ENCODE measurements at regions not wholly inside any gene's neighbourhood (a gene's known extent, or its start where the extent isn't known, plus 50 kb on each side); places are given as distances from the start of the nearest gene placed in this dataset.

GRCh38 chr6:95127261-95127660 is 450.1 kb upstream of the MANEA start:
- H3K23ac ChIP-seq (ENCODE audit: insufficient read length, low read depth, low read length) = no peak overlapping the region
- no peak overlapping the region for H2AFZ ChIP-seq (ENCODE audit: low read length)
- no peak overlapping the region for H3K27ac Mint-ChIP-seq
- no peak overlapping the region for H4K5ac ChIP-seq (ENCODE audit: insufficient read length, low read depth, low read length)
- H2AK5ac ChIP-seq (ENCODE audit: insufficient read length, low read length) = no peak overlapping the region
- H3K4me3 Mint-ChIP-seq = no peak overlapping the region
- no peak for TF ChIP-seq CTCF (conservative IDR thresholded peaks at IDR 0.05)
- H3K18ac ChIP-seq (ENCODE audit: insufficient read length, low read depth, low read length) = no peak overlapping the region
- H3K27me3 ChIP-seq (ENCODE audit: insufficient read depth, low read length) = no peaks in the 10 kb centered on the region
- H3K9me3 Mint-ChIP-seq = no peaks in the 10 kb centered on the region
- H3K9ac ChIP-seq (ENCODE audit: extremely low read depth, insufficient read length, low read length) = no peak overlapping the region
- no peaks in the 10 kb centered on the region for H3K27me3 Mint-ChIP-seq (ENCODE audit: low read depth)
- no peak overlapping the region for H3K14ac ChIP-seq (ENCODE audit: insufficient read depth, low read length)
- no peak overlapping the region for H3K4ac ChIP-seq (ENCODE audit: low read depth, low read length)
- H2BK15ac ChIP-seq (ENCODE audit: low read depth, low read length) = no peak overlapping the region
- no peaks in the 10 kb centered on the region for H3K36me3 Mint-ChIP-seq (ENCODE audit: insufficient read depth in 1 of 3, low read depth in 3 of 3)
- H3T11ph ChIP-seq (ENCODE audit: low read length) = no peak overlapping the region
- no peak overlapping the region for H4K8ac ChIP-seq (replicated peaks; ENCODE audit: insufficient read length, low read depth, low read length)
- H3K56ac ChIP-seq (ENCODE audit: insufficient read length, low read depth, low read length) = no peak overlapping the region
- H3K79me1 ChIP-seq (ENCODE audit: insufficient read depth, low read depth, low read length, poor library complexity, severe bottlenecking) = no peaks in the 10 kb centered on the region
- H2BK5ac ChIP-seq (ENCODE audit: insufficient read length, low read length) = no peak overlapping the region
- no peaks in the 10 kb centered on the region for H3K9me3 ChIP-seq (ENCODE audit: control insufficient read depth, low read depth, low read length)
- no peaks in the 10 kb centered on the region for H3K79me2 ChIP-seq (ENCODE audit: insufficient read depth, low read length)
- H2BK12ac ChIP-seq (ENCODE audit: insufficient read length, low read depth, low read length) = no peak overlapping the region
- no peaks in the 10 kb centered on the region; the same call in 1 of the 2 replicates for H3K4me1 ChIP-seq (ENCODE audit: insufficient read depth, low read length)
- no peak overlapping the region for H3K4me2 ChIP-seq (ENCODE audit: insufficient read depth, insufficient read length, low read length)
- H4K20me1 ChIP-seq (ENCODE audit: control insufficient read depth, insufficient read depth, insufficient read length) = no peaks in the 10 kb centered on the region
- no peak for DNase-seq
- H2BK20ac ChIP-seq (ENCODE audit: low read depth, low read length, poor library complexity, severe bottlenecking) = no peak overlapping the region
- no peaks in the 10 kb centered on the region for H3K4me1 Mint-ChIP-seq
- H3K23me2 ChIP-seq (ENCODE audit: insufficient read length, low read depth, low read length, poor library complexity, severe bottlenecking) = no peaks in the 10 kb centered on the region
- H2BK120ac ChIP-seq (ENCODE audit: low read depth, low read length, poor library complexity, severe bottlenecking) = no peak overlapping the region
- no CpG with 5 or more reads among the region's 3 CpGs for WGBS (ENCODE audit: extremely low coverage, insufficient read length, low lambda C conversion rate)
- no peak overlapping the region for H4K91ac ChIP-seq (ENCODE audit: insufficient read length, low read depth, low read length)
- H3K27ac ChIP-seq (ENCODE audit: insufficient read length, low read depth, low read length) = no peak overlapping the region

Measured in H9 (cell line).